Suprapubic skin (tissue), 4 donors: ENCODE measurements at regions not wholly inside any gene's neighbourhood (a gene's known extent, or its start where the extent isn't known, plus 50 kb on each side); places are given as distances from the start of the nearest gene placed in this dataset.

Experiments
- DNase-seq, 2 donors: peaks; one replicate each; pipeline ENCODE4 v3.0.0-alpha.2; 2019; ENCODE audit warnings: low spot score in 2 of 2
- H3K27ac ChIP-seq: fragments of 200-600 bp; sonication (generic); one replicate; pipeline ENCODE4 v1.5.1; 2019
- H3K27me3 ChIP-seq: fragments of 200-600 bp; sonication (generic); one replicate; pipeline ENCODE4 v1.5.1; 2019
- H3K36me3 ChIP-seq: fragments of 200-600 bp; sonication (generic); one replicate; pipeline ENCODE4 v1.5.1; 2019
- H3K4me1 ChIP-seq: fragments of 200-600 bp; sonication (generic); one replicate; pipeline ENCODE4 v1.5.1; 2019
- H3K4me3 ChIP-seq: fragments of 200-600 bp; sonication (generic); one replicate; pipeline ENCODE4 v1.5.1; 2019; ENCODE audit warnings: mild to moderate bottlenecking
- H3K9me3 ChIP-seq: fragments of 200-600 bp; sonication (generic); one replicate; pipeline ENCODE4 v1.5.1; 2019
- CTCF ChIP-seq, 2 donors: fragments of 200-600 bp in 1 of 2; fragments of 450-650 bp in 1 of 2; sonication (generic) in 1 of 2; IDR thresholded peaks; one replicate each; pipeline ENCODE4 v1.5.1; 2016 to 2019; ENCODE audit warnings: antibody characterized with exemption in 2 of 2, mild to moderate bottlenecking in 1 of 2, moderate library complexity in 1 of 2
- EP300 ChIP-seq: sonication (generic); formaldehyde crosslinking; IDR thresholded peaks from one replicate; pipeline ENCODE4 v1.6.1; 2017; ENCODE audit warnings: antibody characterized with exemption
- POLR2A ChIP-seq, 2 donors: fragments of 450-650 bp; IDR thresholded peaks; one replicate each; pipeline ENCODE4 v1.6.1; 2017; ENCODE audit warnings: antibody characterized with exemption in 2 of 2, mild to moderate bottlenecking in 2 of 2, moderate library complexity in 2 of 2
- POLR2AphosphoS5 ChIP-seq, 3 donors: sonication (generic); formaldehyde crosslinking; IDR thresholded peaks; one replicate each; pipeline ENCODE4 v1.6.1; 2017; ENCODE audit warnings: antibody characterized with exemption in 3 of 3
- WGBS: methylation state at CpG from one replicate; pipeline ENCODE4 v1.1.5; 2018; 5-methylcytosine and 5-hydroxymethylcytosine counted together

DNA sequence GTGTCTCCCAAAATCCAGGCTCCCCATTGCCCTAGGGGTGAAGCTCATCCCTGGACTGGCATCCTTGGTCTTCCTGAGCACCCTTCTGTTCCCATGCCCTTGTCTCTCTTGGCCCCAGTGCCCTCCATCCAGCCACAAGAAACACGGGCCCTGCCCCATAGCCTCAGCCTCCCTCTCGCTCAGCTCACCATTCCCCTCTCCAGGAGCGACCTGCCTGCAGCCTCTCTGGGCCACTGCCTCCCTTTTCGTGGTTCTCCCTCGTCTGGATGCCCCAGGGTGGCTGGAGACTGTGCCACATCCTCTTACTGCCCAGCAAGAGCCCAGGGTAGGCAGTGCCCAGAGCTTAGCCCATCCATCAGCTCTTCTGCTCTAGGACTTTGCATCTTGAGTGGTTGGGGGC lies 532.1 kb downstream of the TBC1D22A start:
- no peaks in the 10 kb centered on the region for H3K4me1 ChIP-seq
- no peak for TF ChIP-seq EP300
- TF ChIP-seq POLR2A (IDR thresholded peaks at IDR 0.05), result no peak
- TF ChIP-seq CTCF (IDR thresholded peaks at IDR 0.05), result no peak
- TF ChIP-seq POLR2AphosphoS5 (IDR thresholded peaks at IDR 0.05), result no peak
- H3K9me3 ChIP-seq, result no peaks in the 10 kb centered on the region
- no peaks in the 10 kb centered on the region for H3K36me3 ChIP-seq
- no peak overlapping the region for H3K27ac ChIP-seq
- H3K4me3 ChIP-seq, result no peak overlapping the region
- 88% methylated on average over 5 of the region's 5 CpGs for WGBS
- peaks cover 36% of the 10 kb centered on the region for H3K27me3 ChIP-seq
- peak in 1 of 2 donors; percentile 48 for DNase-seq

DNA sequence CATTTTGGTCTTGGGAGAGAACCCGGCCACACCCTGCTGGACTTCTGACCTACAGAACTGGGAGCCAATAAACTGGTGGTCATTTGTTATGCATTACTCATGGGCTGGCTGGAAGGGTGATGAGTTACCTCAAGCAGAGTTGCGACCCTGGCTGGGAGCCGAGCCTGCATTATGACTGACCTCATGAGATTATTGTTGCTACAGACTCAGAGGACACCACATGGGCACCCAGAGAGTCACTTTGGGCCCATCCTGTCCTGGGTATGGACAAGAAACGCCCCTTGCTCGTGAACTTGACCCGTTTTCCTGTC lies 531.7 kb downstream of the TBC1D22A start:
- no peak overlapping the region for H3K4me3 ChIP-seq
- no peak overlapping the region for H3K27ac ChIP-seq
- H3K4me1 ChIP-seq, result no peaks in the 10 kb centered on the region
- TF ChIP-seq EP300 (no peak), CTCF (IDR thresholded peaks at IDR 0.05) (no peak), POLR2A (IDR thresholded peaks at IDR 0.05) (no peak), POLR2AphosphoS5 (IDR thresholded peaks at IDR 0.05) (no peak)
- peaks cover 36% of the 10 kb centered on the region for H3K27me3 ChIP-seq
- DNase-seq, result peak in 1 of 2 donors; percentile 78
- H3K36me3 ChIP-seq, result no peaks in the 10 kb centered on the region
- no peaks in the 10 kb centered on the region for H3K9me3 ChIP-seq
- 80% methylated on average over 6 of the region's 6 CpGs for WGBS

- peaks cover 38% of the 10 kb centered on the region for H3K27me3 ChIP-seq
- H3K9me3 ChIP-seq, result no peaks in the 10 kb centered on the region
- no peaks in the 10 kb centered on the region for H3K4me1 ChIP-seq
- 84% methylated on average over 17 of the region's 18 CpGs for WGBS
- H3K36me3 ChIP-seq, result no peaks in the 10 kb centered on the region
- no peak overlapping the region for H3K27ac ChIP-seq
- TF ChIP-seq POLR2A (IDR thresholded peaks at IDR 0.05) (no peak), CTCF (IDR thresholded peaks at IDR 0.05) (no peak), EP300 (no peak), POLR2AphosphoS5 (IDR thresholded peaks at IDR 0.05) (no peak)
- H3K4me3 ChIP-seq, result no peak overlapping the region
- no peak for DNase-seq
Observed at GRCh38 chr22:47293368-47294221, 531.1 kb downstream of the TBC1D22A start.

DNA sequence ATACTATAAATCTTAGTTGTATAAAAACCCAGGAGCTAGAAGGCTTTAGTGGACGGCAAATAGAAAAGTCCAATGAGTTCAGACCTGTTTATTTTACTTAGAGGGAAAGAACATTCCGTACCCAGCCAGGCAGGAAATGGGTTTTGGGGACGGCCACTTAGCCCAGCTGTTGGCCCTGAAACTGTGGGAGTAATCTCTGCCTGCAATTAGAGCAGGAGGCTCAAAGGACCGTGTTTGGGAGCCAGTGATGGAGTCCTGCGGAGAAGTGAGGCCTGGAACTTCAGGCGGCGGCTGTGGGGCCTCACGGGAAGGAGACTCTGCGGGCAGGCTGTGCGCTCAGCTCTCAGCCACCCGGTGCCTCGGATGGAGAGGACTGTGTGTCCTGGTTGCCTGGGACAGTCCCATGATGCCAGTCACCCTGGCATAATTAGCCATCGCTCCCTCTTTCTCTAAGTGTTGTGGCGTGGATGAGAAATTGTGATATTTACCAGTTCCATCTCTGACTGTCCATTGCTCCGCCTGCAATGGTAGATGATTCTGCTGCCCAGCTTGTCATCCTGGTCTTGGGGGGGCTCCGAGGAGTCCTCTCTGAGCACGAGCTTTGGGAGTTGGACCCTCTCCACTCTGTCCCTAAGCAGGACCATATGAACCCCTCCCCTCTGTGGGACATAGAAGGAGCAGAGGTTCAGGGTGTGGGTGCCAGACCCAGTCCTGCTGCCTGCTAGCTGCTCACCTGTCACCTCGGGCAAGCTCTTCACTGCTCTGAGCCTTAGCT lies 530.3 kb downstream of the TBC1D22A start:
- DNase-seq, result peak in 1 of 2 donors; percentile 63
- Histone ChIP-seq H3K4me3 (no peak overlapping the region), H3K36me3 (no peaks in the 10 kb centered on the region), H3K27me3 (peaks cover 35% of the 10 kb centered on the region), H3K9me3 (no peaks in the 10 kb centered on the region), H3K4me1 (no peaks in the 10 kb centered on the region), H3K27ac (no peak overlapping the region)
- 77% methylated on average over 18 of the region's 18 CpGs for WGBS
- TF ChIP-seq POLR2A (IDR thresholded peaks at IDR 0.05), result no peak
- no peak for TF ChIP-seq CTCF (IDR thresholded peaks at IDR 0.05)
- no peak for TF ChIP-seq EP300
- TF ChIP-seq POLR2AphosphoS5 (IDR thresholded peaks at IDR 0.05), result no peak
